GM03348 (cell line): ENCODE measurements at regions not wholly inside any gene's neighbourhood (a gene's known extent, or its start where the extent isn't known, plus 50 kb on each side); places are given as distances from the start of the nearest gene placed in this dataset.
"Not testable (repeated sequence)": the region's sequence is repeated elsewhere in the genome, so short reads cannot be mapped to it uniquely, and the experiment has no call there.

Experiments
- DNase-seq: peaks from one replicate; pipeline ENCODE4 v3.0.0; 2012; ENCODE audit warnings: low spot score

GRCh38 chr4:162943263-162943662, 223.4 kb downstream of the NAF1 start:
- DNase-seq, result no peak

- DNase-seq, result no peak
These were observed 227.8 kb downstream of the NAF1 start for GRCh38 chr4:162938738-162939485.

GRCh38 chr4:162935214-162935613, 231.5 kb downstream of the NAF1 start:
- no peak for DNase-seq

GRCh38 chr4:162931286-162931685, 235.4 kb downstream of the NAF1 start:
- DNase-seq, result no peak

GRCh38 chr4:162921178-162921785, 245.4 kb downstream of the NAF1 start:
- no peak for DNase-seq

GRCh38 chr4:162920649-162921048, 246.0 kb downstream of the NAF1 start:
- no peak for DNase-seq

- no peak for DNase-seq
These were observed 254.2 kb downstream of the NAF1 start for GRCh38 chr4:162912482-162912881.

GRCh38 chr4:162911349-162911748, 255.3 kb downstream of the NAF1 start:
- DNase-seq, result no peak

- no peak for DNase-seq
These were observed 256.7 kb downstream of the NAF1 start for GRCh38 chr4:162909952-162910351.

GRCh38 chr4:162894387-162894786, 272.3 kb downstream of the NAF1 start:
- DNase-seq, result no peak

- DNase-seq, result no peak
These were observed 274.6 kb downstream of the NAF1 start for GRCh38 chr4:162891788-162892707.

GRCh38 chr4:162878096-162878495, 288.6 kb downstream of the NAF1 start:
- DNase-seq, result no peak

- DNase-seq, result no peak
These were observed 291.9 kb downstream of the NAF1 start for GRCh38 chr4:162874748-162875147.

- DNase-seq, result no peak
These were observed 294.7 kb downstream of the NAF1 start for GRCh38 chr4:162871990-162872389.

GRCh38 chr4:162869157-162869556, 297.5 kb downstream of the NAF1 start:
- no peak for DNase-seq

- DNase-seq, result no peak
These were observed 300.1 kb downstream of the NAF1 start for GRCh38 chr4:162866565-162866964.

- no peak for DNase-seq
These were observed 301.6 kb downstream of the NAF1 start for GRCh38 chr4:162865102-162865501.

- no peak for DNase-seq
These were observed 312.9 kb downstream of the NAF1 start for GRCh38 chr4:162853788-162854187.

- no peak for DNase-seq
These were observed 314.0 kb downstream of the NAF1 start for GRCh38 chr4:162852642-162853041.

- DNase-seq, result not testable (repeated sequence)
These were observed 315.4 kb downstream of the NAF1 start for GRCh38 chr4:162851241-162851758.

GRCh38 chr4:162849937-162850336, 316.8 kb downstream of the NAF1 start:
- DNase-seq, result no peak

GRCh38 chr4:162847945-162848549, 318.6 kb downstream of the NAF1 start:
- DNase-seq, result no peak
